H9 (cell line): ENCODE measurements at regions not wholly inside any gene's neighbourhood (a gene's known extent, or its start where the extent isn't known, plus 50 kb on each side); places are given as distances from the start of the nearest gene placed in this dataset.

ENCODE experiments used
- DNase-seq: peaks from one replicate; pipeline ENCODE4 v3.0.0-alpha.2; 2017
- H2AFZ ChIP-seq: one replicate; pipeline ENCODE4 v1.6.1; 2013; ENCODE audit warnings: mild to moderate bottlenecking, low read length, control low read depth, moderate library complexity
- H2AK5ac ChIP-seq: 2 replicates; pipeline ENCODE4 v1.6.1; 2013; ENCODE audit warnings: low read length, control low read depth, mixed read lengths; ENCODE audit not compliant: insufficient read length
- H2BK120ac ChIP-seq: one replicate; pipeline ENCODE4 v1.6.1; 2013; ENCODE audit warnings: low read depth, mild to moderate bottlenecking, low read length, control low read depth, inconsistent platforms; ENCODE audit not compliant: poor library complexity, severe bottlenecking
- H2BK12ac ChIP-seq: 2 replicates; pipeline ENCODE4 v1.6.1; 2013; ENCODE audit warnings: low read length, control low read depth, mixed read lengths, low read depth; ENCODE audit not compliant: insufficient read length
- H2BK15ac ChIP-seq: 2 replicates; pipeline ENCODE4 v1.6.1; 2013; ENCODE audit warnings: low read depth, low read length, control low read depth
- H2BK20ac ChIP-seq: one replicate; pipeline ENCODE4 v1.6.1; 2013; ENCODE audit warnings: low read depth, mild to moderate bottlenecking, low read length, control low read depth, inconsistent platforms; ENCODE audit not compliant: poor library complexity, severe bottlenecking
- H2BK5ac ChIP-seq: 2 replicates; pipeline ENCODE4 v1.6.1; 2013; ENCODE audit warnings: low read length, control low read depth, mixed read lengths; ENCODE audit not compliant: insufficient read length
- H3K14ac ChIP-seq: 2 replicates; pipeline ENCODE4 v1.6.1; 2013; ENCODE audit warnings: low read length, control low read depth; ENCODE audit not compliant: insufficient read depth
- H3K18ac ChIP-seq: 2 replicates; pipeline ENCODE4 v1.6.1; 2013; ENCODE audit warnings: low read depth, mild to moderate bottlenecking, mixed read lengths, low read length, control low read depth; ENCODE audit not compliant: insufficient read length
- H3K23ac ChIP-seq: 2 replicates; pipeline ENCODE4 v1.6.1; 2013; ENCODE audit warnings: low read length, control low read depth, mixed read lengths, low read depth; ENCODE audit not compliant: insufficient read length
- H3K23me2 ChIP-seq: 2 replicates; pipeline ENCODE4 v1.6.1; 2013; ENCODE audit warnings: low read depth, mild to moderate bottlenecking, mixed read lengths, low read length, control low read depth; ENCODE audit not compliant: insufficient read length, poor library complexity, severe bottlenecking
- H3K27ac ChIP-seq: 2 replicates; pipeline ENCODE4 v1.5.1; 2013; ENCODE audit warnings: low read length, control low read depth, mixed read lengths, low read depth; ENCODE audit not compliant: insufficient read length
- H3K27me3 ChIP-seq: 2 replicates; pipeline ENCODE4 v1.6.1; 2013; ENCODE audit warnings: low read length, control low read depth, inconsistent platforms; ENCODE audit not compliant: insufficient read depth
- H3K4ac ChIP-seq: 2 replicates; pipeline ENCODE4 v1.6.1; 2013; ENCODE audit warnings: low read depth, mild to moderate bottlenecking, control low read depth, inconsistent platforms, low read length, moderate library complexity
- H3K4me1 ChIP-seq: 2 replicates; pipeline ENCODE4 v1.6.1; 2013; ENCODE audit warnings: low read length, control low read depth, inconsistent platforms; ENCODE audit not compliant: insufficient read depth
- H3K4me2 ChIP-seq: 2 replicates; pipeline ENCODE4 v1.6.1; 2013; ENCODE audit warnings: low read length, control low read depth, mixed read lengths; ENCODE audit not compliant: insufficient read length, insufficient read depth
- H3K56ac ChIP-seq: 2 replicates; pipeline ENCODE4 v1.6.1; 2013; ENCODE audit warnings: low read depth, mild to moderate bottlenecking, mixed read lengths, low read length, control low read depth; ENCODE audit not compliant: insufficient read length
- H3K79me1 ChIP-seq: 2 replicates; pipeline ENCODE4 v1.6.1; 2013; ENCODE audit warnings: low read depth, mild to moderate bottlenecking, moderate library complexity, low read length, control low read depth, inconsistent platforms; ENCODE audit not compliant: insufficient read depth, poor library complexity, severe bottlenecking
- H3K79me2 ChIP-seq: 2 replicates; pipeline ENCODE4 v1.6.1; 2013; ENCODE audit warnings: low read length, control low read depth, inconsistent platforms; ENCODE audit not compliant: insufficient read depth
- H3K9ac ChIP-seq: 2 replicates; pipeline ENCODE4 v1.6.1; 2013; ENCODE audit warnings: low read length, control low read depth, mixed read lengths; ENCODE audit not compliant: insufficient read length; ENCODE audit errors: extremely low read depth
- H3K9me3 ChIP-seq: one replicate; pipeline ENCODE4 v1.6.1; 2013; ENCODE audit warnings: low read depth, low read length, inconsistent platforms; ENCODE audit not compliant: control insufficient read depth
- H3T11ph ChIP-seq: one replicate; pipeline ENCODE4 v1.6.1; 2013; ENCODE audit warnings: mild to moderate bottlenecking, low read length, control low read depth, inconsistent platforms
- H4K20me1 ChIP-seq: one replicate; pipeline ENCODE4 v1.6.1; 2013; ENCODE audit not compliant: control insufficient read depth, insufficient read length, insufficient read depth
- H4K5ac ChIP-seq: 2 replicates; pipeline ENCODE4 v1.6.1; 2013; ENCODE audit warnings: low read depth, mild to moderate bottlenecking, mixed read lengths, low read length, control low read depth; ENCODE audit not compliant: insufficient read length
- H4K8ac ChIP-seq: replicated peaks from 2 replicates; pipeline ENCODE4 v1.6.1; 2013; ENCODE audit warnings: low read length, control low read depth, mixed read lengths, low read depth; ENCODE audit not compliant: insufficient read length
- H4K91ac ChIP-seq: 2 replicates; pipeline ENCODE4 v1.6.1; 2013; ENCODE audit warnings: low read depth, mild to moderate bottlenecking, moderate library complexity, mixed read lengths, low read length, control low read depth; ENCODE audit not compliant: insufficient read length
- H3K27ac Mint-ChIP-seq, 3 experiments: 2 replicates in 2 of 3; 3 replicates in 1 of 3; pipeline ENCODE4 v1.8.0; 2020 to 2021; ENCODE audit warnings: mixed read lengths in 3 of 3, mild to moderate bottlenecking in 1 of 3, moderate library complexity in 1 of 3
- H3K27me3 Mint-ChIP-seq: 2 replicates; pipeline ENCODE4 v1.8.0; 2021; ENCODE audit warnings: low read depth, mild to moderate bottlenecking, moderate library complexity, mixed read lengths
- H3K36me3 Mint-ChIP-seq, 3 experiments: 2 replicates in 2 of 3; 3 replicates in 1 of 3; pipeline ENCODE4 v1.8.0; 2020 to 2021; ENCODE audit warnings: low read depth in 3 of 3, mixed read lengths in 3 of 3; ENCODE audit not compliant: insufficient read depth in 1 of 3
- H3K4me1 Mint-ChIP-seq, 2 experiments: 2 replicates each; pipeline ENCODE4 v1.8.0; 2020; ENCODE audit warnings: mixed read lengths in 2 of 2
- H3K4me3 Mint-ChIP-seq, 2 experiments: 2 replicates in 1 of 2; 3 replicates in 1 of 2; pipeline ENCODE4 v1.8.0; 2020 to 2021; ENCODE audit warnings: mild to moderate bottlenecking in 2 of 2, mixed read lengths in 2 of 2, moderate library complexity in 1 of 2
- H3K9me3 Mint-ChIP-seq, 2 experiments: 2 replicates in 1 of 2; 3 replicates in 1 of 2; pipeline ENCODE4 v1.8.0; 2020; ENCODE audit warnings: mild to moderate bottlenecking in 2 of 2, mixed read lengths in 2 of 2, moderate library complexity in 1 of 2
- CTCF ChIP-seq: fragments of 200-600 bp; sonication (generic); conservative IDR thresholded peaks from 3 replicates; pipeline ENCODE4 v1.8.0; 2021; ENCODE audit warnings: antibody characterized with exemption, mild to moderate bottlenecking

- H3K4me1 ChIP-seq: no peaks in the 10 kb centered on the region
- H3K79me1 ChIP-seq: no peaks in the 10 kb centered on the region
- no peak overlapping the region for H3K4ac ChIP-seq
- Mint-ChIP-seq H3K27ac (no peak overlapping the region), H3K9me3 (peaks cover 3 to 10% of the 10 kb centered on the region in 2 experiments; a peak in 4 of 5 replicates), H3K27me3 (no peaks in the 10 kb centered on the region), H3K4me3 (no peak overlapping the region), H3K4me1 (peaks cover 5 to 6% of the 10 kb centered on the region in 2 experiments), H3K36me3 (peaks cover 0 to 6% (median 0%) of the 10 kb centered on the region in 3 experiments; a peak in 2 of 7 replicates)
- no peak overlapping the region for H2BK15ac ChIP-seq
- no peak overlapping the region for H3K14ac ChIP-seq
- no peak overlapping the region for H2BK5ac ChIP-seq
- TF ChIP-seq CTCF: no peak
- no peaks in the 10 kb centered on the region for H3K79me2 ChIP-seq
- no peak overlapping the region for H2BK12ac ChIP-seq
- no peak overlapping the region for H3K23ac ChIP-seq
- no peak overlapping the region for H4K91ac ChIP-seq
- no peak overlapping the region for H2AFZ ChIP-seq
- H3K56ac ChIP-seq: no peak overlapping the region
- H2AK5ac ChIP-seq: no peak overlapping the region
- DNase-seq: no peak
- no peak overlapping the region for H4K8ac ChIP-seq
- H3K27me3 ChIP-seq: no peaks in the 10 kb centered on the region
- H3K4me2 ChIP-seq: no peak overlapping the region
- no peaks in the 10 kb centered on the region for H3K23me2 ChIP-seq
- H3K9ac ChIP-seq: no peak overlapping the region
- H4K5ac ChIP-seq: no peak overlapping the region
- H3K18ac ChIP-seq: no peak overlapping the region
- no peak overlapping the region for H2BK20ac ChIP-seq
- no peak overlapping the region for H2BK120ac ChIP-seq
- H4K20me1 ChIP-seq: no peaks in the 10 kb centered on the region
- no peak overlapping the region for H3T11ph ChIP-seq
- H3K9me3 ChIP-seq: no peaks in the 10 kb centered on the region
- H3K27ac ChIP-seq: no peak overlapping the region
Observed at GRCh38 chr2:160614391-160614790, 120.8 kb upstream of the RBMS1 start.
